Mesenteric fat pad (tissue), 1 donor: ENCODE measurements at regions not wholly inside any gene's neighbourhood (a gene's known extent, or its start where the extent isn't known, plus 50 kb on each side); places are given as distances from the start of the nearest gene placed in this dataset.

Experiments
- DNase-seq: peaks from one replicate; pipeline ENCODE4 v3.0.0-alpha.2; 2020; ENCODE audit warnings: low spot score
- donor health status: DM: yes; HTN: yes; CAD: no.

DNA sequence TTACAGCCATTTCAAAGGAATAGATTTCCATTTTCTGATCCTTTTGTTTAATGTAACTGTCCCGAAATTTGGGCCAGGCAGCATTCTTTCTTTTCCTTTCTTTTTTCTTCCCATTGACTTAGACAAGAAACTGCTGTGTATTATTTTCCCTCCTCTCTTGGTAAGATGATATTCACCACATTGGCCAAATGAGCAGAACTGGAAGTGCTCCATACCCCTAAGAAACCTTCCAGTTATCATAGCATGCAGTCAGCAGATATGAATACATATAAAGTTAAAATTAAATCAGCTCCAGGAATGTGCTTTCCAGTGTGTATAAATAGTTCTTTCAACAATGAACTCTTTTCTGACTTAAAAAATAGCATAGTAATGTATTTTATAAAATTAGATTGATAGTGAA, 168.5 kb upstream of the GAS1 start:
- no peak for DNase-seq

DNA sequence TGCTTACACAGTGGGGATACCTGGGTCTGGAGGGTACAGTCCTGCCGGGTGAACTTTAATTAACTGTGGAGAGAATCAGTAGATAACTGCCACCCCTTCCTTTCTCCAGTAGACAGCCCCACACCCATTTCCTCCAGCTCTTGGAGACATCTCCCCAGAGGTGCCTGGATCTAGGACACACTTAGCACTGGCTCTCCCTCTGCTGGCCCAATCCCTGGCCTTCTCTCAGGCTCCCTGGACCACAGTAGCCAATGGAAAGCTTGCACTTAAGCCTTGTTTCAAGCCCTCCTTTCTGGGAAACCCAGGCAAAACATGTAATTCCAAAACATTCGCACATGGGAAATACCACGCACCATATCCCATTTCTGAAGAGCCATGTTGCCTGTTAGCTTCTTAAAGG, 169.2 kb upstream of the GAS1 start:
- no peak for DNase-seq

DNA sequence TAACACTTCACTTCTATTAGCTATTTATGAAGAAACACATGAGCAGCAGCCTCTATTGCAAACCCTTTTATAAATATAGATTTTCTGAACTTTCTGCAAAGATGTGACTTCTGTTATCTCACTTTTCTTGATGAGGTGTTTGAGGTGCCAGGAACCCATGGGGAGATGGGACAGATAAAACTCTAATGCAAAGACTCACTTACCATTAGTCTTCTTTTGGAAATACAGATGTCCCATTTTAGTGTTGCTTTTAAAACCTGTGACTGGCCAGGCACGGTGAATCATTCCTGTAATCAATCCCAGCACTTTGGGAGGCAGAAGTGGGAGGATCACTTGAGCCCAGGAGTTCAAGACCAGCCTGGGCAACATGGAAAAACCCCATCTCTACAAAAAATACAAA, 171.3 kb upstream of the GAS1 start:
- no peak for DNase-seq

GRCh38 chr9:87119328-87119881, 172.1 kb upstream of the GAS1 start:
- DNase-seq = no peak

DNA sequence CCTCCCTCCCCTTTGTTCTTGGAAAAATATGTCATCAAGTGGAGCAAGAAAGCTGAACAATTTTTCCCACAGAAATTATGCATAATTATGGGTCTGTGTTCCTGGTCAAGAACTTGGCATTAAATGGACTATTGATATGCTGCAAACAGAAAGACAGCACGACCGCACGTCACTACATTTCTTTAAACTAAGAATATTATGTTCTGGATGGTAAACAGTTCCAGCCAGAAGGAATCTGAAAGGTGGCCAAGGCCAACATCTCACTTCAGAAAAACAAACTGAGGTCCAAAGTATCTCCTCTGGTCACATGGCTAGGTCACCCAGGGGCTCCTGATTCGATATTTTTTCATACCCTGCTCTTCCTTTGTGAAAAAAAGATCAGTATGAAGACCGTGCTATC, 173.3 kb upstream of the GAS1 start:
- no peak for DNase-seq

GRCh38 chr9:87122947-87123685, 175.8 kb upstream of the GAS1 start:
- DNase-seq = no peak

DNA sequence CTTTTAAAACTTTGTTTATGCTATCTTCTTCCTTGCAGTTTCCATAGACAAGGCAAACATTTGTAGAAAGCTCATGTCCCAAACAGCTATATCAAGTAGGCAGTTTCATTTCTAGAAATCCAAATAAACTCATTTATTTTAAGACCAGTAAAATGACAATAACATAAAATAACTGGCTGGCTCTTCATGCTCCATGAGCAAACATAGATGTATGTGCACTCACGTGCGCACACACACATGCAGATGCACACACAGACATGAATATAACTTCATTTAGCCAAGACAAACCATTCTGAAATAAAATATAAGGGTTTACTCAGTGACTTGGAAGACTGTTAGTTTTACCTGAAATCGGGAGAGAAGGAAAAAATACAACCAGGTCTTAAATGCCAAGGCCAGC, 176.5 kb upstream of the GAS1 start:
- DNase-seq = no peak

GRCh38 chr9:87125819-87126218, 178.5 kb upstream of the GAS1 start:
- no peak for DNase-seq

- no peak for DNase-seq
These were observed 180.2 kb upstream of the GAS1 start for GRCh38 chr9:87127543-87127942.

- DNase-seq = no peak
These were observed 180.8 kb upstream of the GAS1 start for GRCh38 chr9:87127978-87128614.

DNA sequence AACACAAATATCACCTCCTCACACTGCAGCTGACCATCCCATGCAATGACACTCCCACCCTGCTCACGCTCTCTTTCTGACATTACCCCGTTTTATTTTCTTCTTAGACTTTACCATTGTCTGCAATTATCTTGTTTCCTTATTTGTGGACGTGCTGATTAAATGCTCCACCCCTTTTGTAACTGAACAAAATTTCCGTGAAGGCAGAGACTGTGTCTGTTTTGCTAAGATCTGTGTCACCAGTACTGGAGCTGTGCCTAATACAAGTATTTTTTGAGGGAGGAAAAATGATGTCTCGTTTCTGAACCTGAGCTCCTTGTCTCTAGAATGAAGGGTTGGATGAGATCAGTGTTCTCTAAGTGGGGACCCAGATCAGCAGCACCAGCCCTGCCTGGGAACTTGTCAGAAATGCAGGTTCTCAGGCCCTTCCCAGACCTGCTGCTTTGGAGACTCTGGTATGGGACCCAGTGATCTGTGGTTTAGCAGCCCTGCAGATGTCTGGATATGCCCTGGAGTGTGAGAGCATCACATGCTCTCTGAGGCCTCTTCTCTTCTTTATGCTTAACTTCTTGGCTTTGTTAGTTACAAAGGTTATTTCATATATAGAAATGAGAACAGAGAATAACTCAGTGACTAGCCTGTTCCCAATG, 181.7 kb upstream of the GAS1 start:
- no peak for DNase-seq

- DNase-seq = no peak
These were observed 187.8 kb upstream of the GAS1 start for GRCh38 chr9:87135074-87135473.

- DNase-seq = no peak
These were observed 190.4 kb upstream of the GAS1 start for GRCh38 chr9:87137718-87138117.

DNA sequence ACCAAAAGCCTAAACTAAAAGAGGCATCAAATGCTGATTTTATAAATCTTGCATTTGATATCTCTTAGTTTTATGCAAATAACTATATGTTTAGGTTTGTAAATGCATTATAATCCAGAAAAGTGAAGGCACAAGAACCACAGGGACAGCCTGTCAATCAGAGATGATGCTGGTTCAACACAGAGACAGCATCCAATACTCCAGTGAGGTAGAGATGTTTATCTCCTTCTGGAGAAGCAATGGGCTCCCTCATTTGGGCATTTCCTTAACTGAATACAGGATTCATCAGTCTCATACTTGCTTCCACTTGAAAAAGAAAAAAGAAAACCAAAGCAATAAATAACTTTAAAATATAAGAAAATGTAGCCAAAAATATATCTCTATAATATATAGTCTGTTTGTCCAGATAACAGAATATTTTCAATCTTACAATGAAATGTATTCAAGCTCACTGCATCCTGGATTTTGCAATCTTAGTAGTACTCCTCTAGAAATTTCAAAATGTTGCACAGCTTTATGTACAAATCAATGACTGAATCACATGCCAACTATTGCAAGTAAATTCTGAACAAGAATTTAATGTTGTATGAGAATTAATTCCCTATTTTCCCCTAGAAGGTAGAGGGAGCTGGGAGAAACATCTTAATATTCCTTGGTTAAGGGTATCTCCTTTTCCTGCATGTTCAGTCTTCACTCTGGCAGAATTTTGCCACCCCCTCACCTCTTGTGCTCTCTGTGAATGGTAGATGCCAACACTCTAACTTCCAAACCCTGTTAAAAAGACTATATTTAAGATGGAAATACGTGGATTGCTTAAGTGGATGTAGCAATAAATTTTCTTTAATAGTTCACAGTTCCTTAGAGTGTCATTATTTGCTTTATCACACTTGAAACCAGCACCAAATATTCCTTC, 191.1 kb upstream of the GAS1 start:
- no peak for DNase-seq

DNA sequence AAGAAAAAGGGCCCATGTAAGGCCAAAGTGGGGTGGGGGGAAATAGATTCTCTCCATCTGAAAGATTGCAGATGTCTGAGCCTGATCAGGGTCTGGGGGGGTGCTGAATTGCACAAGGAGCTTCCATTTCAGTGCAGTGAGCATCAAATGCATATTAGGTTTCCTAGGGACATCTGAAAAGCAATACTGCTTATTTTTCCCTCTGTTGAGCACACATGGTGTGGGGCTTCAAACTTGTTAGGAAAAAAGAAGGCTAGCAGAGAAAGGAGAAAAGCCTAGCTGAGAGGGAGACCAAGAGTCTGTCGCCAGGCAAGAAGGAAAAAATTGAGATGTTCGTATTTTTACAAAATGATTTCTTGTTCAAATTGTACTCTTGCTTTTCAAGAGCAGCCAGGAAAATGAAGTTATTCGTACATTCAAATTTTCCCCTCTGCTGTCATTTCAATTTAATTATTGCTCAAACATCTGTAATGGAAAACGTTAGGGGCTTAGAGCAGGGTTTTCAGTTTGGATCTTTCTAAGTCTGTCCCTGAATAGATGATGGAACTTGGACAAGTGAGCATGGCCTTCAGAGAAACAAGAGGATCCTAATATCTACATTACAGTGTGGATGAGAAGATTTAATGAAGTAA, 191.9 kb upstream of the GAS1 start:
- no peak for DNase-seq

GRCh38 chr9:87140142-87140541, 192.8 kb upstream of the GAS1 start:
- no peak for DNase-seq

DNA sequence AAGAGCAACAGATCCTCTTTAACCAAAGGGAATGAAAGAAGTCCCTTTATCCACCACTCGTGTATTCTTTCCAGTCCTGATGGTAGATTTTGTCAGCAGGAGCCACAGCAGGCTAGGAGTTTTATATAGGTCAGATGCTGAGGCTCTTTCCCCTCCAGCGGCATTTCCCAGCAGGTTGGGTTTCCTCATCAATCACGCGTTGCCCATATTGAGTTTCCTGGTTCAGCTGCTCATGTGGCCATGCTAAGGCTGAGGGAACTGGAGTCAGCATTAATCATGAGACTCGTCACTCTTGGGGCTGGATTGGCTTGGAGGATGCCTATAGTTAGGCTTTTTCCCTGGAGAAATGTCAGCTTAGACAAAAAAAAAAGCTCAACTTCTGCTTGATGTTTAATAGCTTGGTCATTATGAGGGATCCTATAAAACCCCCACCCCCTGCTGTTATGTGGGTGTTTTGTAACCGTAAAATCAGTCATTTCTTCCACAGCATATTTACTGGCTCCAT, 193.4 kb upstream of the GAS1 start:
- no peak for DNase-seq

DNA sequence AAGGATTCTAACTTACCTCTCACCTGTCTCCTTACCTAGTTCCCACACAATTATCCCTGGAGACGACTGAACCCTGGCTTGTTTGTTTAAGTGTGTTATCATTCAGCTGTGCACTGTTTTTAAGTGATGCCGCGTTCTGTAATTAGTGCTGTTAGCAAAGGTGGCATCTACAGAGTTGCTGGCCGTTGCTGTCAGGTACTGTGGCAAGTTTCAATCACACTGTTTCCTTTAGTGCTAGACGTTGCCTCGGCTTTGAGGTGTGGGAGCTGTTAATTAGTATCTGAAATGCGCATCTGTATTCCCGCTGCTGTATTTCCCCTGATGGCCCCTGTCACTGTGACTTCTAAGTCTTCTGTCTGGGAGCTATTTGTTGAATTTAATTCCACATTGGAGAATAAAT, 193.8 kb upstream of the GAS1 start:
- DNase-seq = no peak

DNA sequence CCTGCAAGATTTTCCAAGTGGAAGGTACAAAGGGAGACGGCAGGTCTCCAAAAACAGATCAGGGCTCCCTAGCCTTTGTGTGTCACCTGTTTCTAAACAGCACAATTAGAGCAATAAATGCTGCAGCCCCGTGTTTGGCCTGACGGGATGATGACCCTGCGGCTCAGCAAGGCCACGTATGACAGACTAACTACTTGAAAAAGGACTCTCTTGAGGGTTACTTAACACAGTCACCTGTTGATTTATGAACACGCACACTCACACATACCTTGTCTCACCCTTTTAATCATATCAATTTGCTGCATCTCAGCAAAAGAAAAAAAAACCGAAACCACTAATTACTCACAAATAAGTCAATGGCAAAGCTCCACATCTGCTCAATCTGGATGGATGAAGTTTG, 199.6 kb upstream of the GAS1 start:
- no peak for DNase-seq

DNA sequence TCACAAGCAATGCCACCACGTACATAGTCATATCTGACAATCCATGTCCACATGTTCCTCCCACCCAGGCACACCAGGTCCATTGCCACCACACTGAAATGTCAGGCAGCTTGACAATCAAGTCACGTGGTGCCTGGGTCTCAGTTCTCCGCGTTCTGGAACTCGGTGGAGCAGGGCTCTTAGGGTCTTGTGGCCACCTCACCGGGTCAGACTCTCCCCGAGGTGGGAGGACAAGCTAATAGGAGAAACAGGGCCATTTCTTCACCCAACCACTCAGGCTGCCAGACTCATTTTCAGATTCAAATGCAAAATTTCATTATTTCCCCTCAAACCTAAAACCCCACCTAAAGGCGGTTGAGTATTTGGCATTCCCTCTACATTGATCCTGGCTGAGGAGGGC, 200.5 kb upstream of the GAS1 start:
- DNase-seq = no peak
